Ureter (tissue), 1 donor: ENCODE measurements at regions not wholly inside any gene's neighbourhood (a gene's known extent, or its start where the extent isn't known, plus 50 kb on each side); places are given as distances from the start of the nearest gene placed in this dataset.
"Not testable (repeated sequence)": the region's sequence is repeated elsewhere in the genome, so short reads cannot be mapped to it uniquely, and the experiment has no call there.

Experiments
- DNase-seq: peaks from one replicate; pipeline ENCODE4 v3.0.0-alpha.2; 2020; ENCODE audit warnings: low spot score
- donor health status: DM: yes; HTN: yes; CAD: no.

DNA sequence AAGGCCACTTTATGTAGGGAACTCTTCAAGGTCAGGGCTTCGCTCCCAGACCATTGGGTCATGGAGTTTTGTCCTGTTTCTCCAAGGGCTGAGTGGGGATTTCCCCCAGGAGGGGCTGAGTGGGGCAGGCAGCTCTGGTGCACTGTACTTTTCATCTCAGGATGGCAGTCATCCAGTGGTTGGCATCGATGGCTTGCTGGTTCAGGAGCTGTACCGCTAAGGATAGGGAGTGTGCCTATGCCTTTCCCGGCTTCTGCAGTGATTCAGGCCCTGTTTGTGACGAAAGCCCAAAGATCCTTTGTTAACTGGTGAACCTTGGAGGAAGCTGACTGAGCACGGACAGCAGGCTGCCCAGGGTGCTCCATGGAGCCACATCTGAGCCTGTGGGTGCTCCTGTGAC, 100.1 kb upstream of the GADD45A start:
- no peak for DNase-seq

DNA sequence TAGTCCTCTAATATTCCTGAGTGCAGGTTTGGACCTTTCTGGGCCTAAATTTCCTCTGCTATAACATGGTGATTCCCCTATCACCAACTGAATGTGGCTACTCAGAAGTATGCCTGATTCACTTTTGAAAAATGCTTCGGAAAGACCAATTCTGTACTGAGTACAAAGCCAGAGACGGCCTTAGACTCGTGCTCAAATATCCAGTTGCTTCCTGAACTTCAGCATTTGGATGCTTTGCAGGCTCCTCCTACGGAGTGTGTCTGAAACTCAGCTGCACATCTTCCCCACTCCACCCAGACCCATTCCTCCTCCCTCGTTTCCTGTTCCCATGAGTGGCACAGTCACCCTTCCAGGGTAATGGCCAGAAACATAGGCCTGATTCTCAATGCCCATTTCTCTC, 98.4 kb upstream of the GADD45A start:
- no peak for DNase-seq

DNA sequence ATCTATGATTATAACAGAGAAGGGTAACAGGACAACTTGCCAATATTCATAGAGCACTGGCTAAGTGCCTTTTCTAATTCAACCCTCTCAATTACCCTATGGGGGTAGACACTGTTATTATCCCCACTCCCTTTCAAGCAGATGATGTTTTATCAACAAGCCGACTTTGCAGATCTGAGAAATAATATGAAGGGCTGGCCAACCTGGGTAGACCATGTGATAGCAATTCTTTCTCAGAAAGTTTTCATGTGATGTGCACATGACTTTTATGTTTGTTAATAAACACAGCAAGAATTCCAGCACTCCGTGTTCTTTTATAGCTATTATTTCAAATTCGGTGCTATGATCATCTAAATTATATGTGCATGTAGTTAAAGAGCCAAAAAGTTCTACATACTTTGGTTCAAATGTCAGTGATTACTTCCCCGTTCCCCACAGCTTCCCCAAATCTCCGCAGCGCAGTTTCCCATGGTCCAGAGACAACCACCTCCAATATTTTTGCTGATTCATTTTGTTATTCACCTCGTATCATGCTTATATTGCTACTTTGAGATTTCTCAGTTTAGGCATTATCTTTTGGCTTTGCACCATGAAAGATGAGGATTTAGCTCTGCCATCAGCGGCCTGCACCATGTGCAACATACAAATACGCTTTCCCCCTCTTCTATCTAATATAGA, 96.7 kb upstream of the GADD45A start:
- DNase-seq: no peak

DNA sequence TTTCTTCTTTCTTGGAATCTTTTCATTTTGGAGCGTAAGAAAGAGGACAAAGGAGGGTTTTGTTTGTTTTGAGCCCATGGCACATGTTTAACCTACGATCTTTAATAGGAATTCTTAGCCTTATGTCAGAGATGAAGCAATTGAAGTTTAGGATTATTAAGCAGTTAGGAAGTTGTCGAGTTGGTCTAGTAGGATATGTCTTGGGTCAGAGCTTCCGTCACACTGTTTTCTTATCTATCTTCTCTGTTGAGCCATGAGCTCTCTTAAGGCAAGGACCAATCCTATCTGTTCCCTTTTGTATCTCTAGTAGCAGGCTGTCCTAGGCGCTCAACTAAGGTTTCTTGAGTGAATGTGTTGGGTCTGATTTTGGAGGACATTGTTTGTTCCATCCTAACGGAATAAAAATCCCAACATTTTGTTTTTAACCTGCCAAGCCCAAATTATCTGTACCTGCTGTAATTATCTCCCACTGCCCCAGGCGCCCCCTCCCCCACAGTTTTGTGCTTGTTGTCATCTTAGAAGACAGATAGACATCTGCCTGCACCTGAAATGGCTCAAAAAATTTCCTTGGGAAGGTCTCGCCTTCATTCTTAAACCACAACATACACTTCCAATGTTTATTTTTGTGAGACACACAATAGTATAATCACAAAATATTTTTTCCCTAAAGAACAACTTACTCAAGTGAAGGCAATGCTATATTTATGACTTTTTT, 95.3 kb upstream of the GADD45A start:
- DNase-seq: no peak

DNA sequence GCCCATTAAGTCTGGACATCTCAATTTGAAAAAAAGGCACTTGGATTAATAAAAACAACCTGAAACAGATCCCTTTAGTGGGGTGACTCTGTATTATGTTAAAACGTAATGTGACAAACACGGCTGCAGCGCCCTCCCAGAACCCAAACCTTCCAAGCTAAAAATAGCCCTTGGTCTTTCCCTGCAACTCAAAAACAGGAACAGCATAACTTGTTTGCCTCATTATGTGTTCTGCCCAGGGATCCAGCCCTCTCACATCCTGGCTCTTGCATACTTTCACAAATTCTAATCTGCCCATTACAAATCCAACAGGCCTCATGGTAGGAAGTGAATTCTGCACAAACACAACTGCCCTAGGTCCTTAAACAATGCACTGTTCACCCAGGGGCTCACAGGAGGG, 94.7 kb upstream of the GADD45A start:
- DNase-seq: no peak

DNA sequence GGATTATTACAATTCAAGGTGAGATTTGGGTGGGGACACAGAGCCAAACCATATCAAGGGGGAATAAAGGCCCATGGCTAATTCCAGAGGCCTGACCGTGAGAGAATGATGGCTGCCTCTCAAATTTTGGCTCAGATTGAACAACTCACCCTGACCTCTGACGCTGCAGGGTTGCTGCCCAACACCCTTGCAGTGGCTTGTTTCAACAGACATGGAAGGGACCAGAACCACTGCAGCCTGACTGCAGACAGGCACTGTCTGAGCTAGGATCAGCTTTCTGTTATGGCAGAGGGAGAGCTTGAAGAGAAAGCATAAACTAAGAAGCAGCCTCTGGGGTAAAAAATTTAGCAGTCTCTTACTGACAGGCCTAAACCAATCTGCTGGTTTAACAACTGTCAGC, 90.2 kb upstream of the GADD45A start:
- DNase-seq: no peak

DNA sequence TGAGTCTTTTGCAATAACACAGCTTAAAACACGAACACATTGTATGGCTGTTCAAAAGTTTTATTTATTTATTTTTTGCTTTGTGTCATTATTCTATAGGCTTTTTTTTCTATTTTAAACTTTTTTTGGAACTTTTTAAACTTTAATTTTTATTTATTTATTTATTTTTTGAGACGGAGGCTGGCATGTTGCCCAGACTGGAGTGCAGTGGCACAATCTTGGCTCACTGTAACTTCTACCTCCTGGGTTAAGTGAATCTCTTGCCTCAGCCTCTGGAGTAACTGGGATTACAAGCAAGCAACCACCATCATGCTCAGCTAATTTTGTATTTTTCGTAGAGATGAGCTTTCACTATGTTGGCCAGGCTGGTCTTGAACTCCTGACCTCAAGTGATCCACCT, 88.3 kb upstream of the GADD45A start:
- no peak for DNase-seq

DNA sequence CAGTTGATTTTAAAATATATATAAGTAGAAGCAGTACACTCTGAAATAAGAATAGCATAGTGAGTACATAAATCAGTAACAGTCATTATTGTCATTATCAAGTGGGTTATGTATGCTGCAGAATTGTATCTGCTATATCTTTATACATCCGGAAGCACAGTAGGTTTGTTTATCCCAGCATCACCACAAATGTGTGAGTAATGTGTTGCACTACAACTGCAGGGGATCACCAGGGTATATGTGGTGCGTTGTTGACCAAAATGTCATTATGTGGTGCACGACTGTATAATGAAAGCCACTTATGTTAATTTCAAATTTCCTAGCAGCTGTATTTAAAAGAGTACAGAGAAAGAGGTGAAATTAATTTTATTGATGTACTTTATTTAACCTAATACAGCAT, 87.7 kb upstream of the GADD45A start:
- no peak for DNase-seq

DNA sequence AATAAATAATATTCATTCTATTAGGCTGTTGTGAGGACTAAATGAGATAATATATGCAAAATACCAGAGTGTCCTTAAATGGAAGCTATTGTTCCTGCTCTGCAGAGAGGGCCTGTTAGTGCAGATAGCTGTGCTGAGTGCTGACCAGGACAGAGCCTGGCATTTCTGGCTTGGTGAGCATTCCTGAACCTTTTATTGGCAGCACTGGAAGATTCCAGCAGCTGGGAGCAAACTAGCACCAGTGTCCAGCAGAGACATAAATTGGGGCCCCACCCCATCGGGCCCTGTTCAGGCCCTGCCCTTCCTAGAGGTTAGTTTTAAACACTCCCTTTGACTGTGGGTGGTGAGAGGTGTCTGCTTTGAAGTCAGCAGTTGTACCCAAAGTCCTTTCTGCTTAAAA, 85.9 kb upstream of the GADD45A start:
- DNase-seq: no peak

DNA sequence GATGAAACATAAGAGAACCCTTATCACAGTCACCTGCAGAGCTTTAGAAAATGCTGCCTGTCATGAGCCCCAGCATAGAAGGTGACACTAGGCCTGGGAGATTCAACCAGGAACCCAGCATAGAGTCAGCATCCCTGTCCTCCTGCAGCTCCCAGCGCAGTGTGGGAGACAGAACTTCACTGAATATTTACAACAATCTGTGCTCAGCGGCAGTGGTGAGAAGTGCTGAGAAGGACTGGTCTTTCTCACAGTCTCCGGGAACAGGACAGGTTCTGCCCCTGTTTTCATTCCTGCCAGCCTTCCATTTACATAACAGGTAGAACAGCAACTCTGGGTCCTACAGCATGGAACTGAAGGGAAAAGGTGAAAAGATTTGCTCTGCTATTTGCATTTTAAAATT, 83.5 kb upstream of the GADD45A start:
- no peak for DNase-seq

DNA sequence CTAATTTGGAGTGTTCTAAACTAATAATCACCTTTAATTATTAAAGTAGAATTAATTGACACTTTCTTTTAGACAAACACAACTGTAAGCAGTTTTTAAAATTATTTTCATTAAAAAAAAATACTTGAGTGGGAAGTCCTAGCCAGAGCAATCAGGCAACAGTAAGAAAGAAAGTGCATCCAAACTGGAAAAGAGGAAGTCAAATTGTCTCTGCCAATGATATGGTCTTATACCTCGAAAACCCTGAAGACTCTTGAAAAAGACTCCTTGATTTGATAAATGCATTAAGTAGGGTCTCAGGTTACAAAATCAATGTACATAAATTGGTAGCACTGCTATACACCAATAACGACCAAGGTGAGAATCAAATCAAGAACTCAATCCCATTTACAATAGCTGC, 83.0 kb upstream of the GADD45A start:
- no peak for DNase-seq

DNA sequence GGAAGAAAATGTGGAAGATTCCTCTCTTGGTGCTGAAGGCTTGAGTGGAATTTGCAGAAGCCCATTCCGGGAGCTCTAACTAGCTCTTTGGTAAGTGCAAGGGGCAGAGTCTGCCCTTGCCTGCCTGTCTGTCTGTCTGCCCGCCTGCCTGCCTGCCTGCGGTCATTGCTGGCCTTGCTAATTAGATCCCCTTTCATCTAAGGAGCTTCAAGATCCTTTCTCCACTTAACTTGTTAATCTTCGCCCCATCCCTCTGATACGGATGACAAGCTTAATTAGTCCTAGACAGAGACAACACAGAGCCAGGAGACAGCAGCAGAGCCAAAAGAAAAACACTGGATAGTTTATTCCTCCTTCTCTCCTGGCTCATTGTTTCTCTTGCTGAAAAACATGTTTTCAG, 80.2 kb upstream of the GADD45A start:
- DNase-seq: no peak

DNA sequence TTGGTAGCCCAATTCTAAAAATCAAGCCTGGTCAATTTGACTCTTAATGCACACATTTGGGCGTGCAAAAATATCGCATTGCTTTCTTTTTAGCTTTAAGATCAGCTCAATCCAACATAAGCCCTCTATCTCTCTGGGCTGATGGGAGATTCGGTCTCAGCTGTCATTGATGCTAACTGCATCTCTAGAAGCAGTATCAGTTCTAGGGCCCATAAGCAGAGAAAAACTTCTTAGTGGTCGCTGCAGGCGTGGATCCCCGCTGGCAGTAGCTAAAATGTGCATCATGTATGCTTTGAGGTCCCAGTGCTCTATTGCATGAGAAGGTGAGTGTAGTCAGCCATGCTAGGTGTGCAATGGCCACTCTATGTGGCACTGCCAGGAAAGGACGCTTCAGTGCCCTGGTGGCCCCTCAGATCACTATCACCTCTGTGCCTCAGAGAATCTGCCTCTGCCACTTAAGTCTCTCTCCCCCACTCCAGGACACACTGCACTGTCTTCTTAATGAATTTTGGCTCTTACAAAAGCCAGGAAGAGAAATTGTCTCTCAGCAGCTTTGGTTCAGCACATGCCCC, 79.7 kb upstream of the GADD45A start:
- no peak for DNase-seq

DNA sequence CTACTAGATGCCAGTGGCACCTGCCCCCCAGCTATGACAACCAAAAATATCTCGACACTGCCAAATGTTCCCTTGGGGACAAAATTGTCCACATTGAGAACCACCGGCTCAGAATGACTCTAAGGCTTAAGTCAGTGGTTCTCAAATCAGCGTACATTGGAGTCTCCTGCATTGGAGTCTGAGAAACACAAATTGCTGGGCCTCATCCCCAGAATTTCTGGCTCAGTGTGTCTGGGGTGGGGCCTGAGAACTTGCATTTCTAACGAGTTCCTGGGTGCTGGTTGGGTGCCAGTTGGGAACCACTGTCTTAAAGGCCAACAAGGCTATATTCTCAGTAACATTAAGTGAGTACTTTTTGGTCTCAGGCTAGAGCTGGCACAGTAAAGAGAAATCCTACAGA, 77.7 kb upstream of the GADD45A start:
- no peak for DNase-seq

DNA sequence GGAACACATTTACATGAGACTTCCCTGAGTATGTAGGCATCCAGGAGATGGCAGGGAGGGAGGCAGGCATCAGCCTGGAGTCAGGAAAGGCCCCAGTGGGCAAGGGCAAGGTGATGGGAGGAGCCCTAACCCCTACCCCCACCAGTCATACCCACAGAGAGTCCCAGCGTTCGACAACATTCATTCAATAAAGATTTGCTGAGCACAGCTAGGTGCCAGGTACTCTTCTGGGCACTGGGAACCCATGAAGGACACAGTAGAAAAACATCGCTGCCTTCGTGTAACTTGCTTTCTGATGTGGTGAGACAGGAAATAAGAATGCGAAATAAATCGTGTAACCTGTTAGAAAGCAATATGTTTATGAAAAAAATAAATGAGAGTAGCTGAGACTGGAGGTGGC, 77.3 kb upstream of the GADD45A start:
- DNase-seq: no peak

DNA sequence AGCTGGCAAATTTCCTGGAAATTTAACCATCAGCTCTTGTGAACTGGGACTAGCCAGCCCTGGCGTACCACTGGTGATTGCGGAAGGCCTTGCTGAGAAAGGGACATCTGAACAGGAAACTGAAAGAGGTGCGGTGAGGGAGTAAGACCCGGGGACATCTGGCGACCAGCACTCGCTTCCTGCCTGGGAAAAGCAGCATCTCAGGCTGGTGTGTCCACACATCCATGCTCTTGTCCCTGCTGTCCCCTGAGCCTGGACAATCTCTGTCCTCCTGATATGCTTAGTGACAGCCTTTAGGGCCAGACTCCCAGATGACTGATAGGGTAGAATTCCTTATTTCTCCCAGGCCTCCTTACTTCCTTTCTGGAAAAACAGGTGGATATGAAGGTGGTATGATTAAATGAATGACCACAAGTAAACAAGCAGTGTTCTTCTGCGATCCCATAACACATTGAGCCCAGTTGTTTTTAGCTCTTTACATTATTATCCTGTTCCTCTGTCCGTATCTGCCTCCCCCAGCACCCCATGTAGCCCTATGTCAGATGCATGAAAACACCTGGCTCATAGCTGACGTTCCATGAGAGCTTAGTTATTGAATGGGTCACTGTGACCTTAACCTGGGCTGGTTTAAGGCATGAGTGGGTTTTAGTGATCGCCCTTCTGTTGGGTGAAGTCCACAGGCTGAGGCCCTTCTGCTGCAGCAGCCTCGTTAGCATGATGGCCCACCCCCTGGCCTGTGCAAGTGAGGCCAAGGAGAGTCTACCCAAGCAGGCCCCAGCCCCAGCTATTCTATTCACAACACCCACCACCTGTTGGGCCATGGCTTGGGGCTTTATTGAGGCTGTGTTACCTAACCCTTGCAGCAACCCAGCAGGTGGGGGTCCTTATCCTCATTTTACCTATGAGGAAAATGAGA, 76.1 kb upstream of the GADD45A start:
- DNase-seq: no peak

DNA sequence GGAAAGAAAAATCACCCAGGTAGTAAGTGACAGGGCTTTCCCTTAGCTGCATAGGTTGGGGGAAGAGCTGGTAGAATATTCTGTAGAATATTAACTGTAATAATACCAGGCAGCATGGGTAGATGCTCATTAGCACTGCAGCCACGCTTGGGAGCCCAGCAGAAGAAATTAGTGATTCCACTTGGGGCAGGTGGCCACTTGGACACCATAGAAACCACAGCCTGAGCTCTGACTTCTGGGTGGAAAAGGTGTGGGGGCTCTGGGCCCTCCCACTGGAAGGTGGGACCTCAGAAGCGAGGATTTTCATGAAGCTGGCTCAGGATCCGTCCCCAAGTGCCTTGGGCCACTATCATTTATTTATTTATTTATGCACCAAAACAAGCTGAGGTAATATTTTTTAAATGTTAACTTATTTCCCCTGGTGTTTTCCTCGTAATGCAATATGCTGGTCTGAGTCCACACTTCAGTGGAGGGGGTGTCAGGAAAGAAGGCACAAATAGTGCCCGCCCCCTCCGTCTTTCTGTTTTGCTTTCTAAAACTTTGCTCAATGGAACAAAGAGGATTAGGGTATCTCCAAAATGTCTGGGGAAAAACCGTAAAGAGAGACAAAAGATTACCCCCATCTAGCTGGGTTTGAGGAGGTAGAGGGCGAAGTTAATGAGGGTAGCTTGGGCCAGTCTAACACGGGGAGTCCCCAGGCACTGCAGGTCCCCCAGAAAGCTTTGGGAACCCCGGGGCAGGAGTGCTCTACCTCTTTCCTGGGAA, 75.2 kb upstream of the GADD45A start:
- no peak for DNase-seq

DNA sequence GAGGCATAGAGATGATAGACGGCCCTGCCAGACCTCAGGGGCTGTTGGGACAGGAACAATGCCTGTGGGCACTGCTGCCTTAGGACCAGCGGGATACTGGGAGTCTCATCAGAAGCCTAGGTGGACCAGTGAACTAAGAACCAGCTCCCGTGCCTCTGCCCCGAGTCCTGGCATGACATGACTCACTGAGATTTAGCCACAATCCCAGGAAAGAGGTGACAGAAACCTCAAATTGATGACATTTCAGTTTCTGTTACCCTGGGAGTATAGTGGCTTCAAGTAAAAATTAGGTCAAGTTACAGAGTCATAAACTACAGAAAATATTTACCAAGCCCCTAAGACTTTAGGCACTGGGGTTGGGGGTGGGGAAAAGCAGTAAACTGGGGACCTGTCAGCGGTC, 74.6 kb upstream of the GADD45A start:
- no peak for DNase-seq

DNA sequence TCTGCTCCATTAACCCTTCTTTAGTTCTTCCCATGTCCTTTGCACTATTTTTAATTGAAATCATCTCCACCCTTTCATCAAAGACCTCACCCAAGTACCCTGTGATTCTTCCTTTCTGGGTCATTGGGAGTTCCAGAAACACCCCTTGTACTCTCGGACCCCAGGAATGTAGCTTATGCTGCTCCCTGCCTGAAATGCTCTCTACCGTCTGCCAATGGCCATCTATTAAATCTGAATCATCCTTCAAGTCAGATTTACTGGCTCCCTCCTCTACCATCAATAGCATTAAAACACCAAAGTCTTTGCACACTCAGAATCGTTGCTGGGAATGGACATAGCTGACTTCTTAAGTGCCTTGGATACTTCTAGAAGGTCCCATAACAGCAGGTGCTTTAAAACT, 73.2 kb upstream of the GADD45A start:
- DNase-seq: no peak

DNA sequence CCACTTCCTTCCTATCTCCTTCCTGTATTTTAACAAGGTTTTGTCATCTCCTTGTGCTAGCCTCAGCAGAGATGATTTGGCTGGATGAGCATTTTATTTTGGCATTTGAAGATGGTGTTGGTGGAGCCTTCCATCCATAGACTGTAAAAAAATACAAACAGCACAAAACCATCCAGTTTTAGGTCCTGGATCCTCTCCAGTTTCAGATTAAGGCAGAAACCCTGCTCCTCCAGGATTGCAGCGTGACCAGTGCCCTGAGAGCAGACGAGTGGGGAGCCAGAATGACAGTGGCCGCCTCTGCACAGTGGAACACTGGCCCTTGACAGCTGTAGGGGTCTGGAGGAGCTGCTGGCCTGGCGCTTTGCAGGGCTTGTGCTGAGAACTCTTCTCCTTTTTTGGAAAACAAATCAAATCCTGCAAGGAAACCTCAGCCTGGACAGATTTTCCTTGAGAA, 72.2 kb upstream of the GADD45A start:
- DNase-seq: no peak

DNA sequence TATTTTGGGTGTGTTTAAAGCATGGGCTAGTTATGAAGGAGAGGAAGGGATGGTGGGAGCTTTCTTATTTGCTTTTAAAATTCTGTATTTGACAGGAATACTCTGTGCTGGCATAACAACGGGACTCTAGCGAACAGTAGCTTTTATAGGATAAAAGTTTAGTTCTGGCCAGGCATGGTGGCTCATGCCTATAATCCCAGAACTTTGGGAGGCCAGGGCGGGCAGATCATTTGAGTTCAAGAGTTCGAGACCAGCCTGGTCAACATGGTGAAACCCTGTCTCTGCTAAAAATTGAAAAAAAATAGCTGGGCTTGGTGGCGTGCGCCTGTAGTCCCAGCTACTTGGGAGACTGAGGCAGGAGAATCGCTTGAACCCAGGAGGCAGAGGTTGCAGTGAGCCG, 71.5 kb upstream of the GADD45A start:
- DNase-seq: not testable (repeated sequence)

DNA sequence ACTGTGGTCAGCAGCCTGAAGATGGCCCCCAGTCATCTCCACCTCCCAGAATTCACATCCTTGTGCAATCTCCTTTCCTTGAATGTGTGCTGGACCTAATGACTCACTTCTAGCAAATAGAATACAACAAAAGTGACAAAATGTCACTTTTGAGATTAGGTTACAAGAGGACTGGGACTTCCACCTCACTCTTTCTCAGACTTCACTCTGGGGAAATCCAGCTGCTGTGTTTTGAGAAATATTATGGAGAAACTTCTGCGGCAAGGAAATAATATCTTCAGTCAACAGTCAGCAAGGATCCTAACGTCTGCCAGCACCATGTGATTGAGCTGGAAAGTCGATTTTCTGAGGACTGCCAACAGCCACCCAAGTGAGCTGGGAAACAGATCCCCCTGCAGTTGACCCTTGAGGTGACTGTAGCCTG, 70.5 kb upstream of the GADD45A start:
- no peak for DNase-seq
